ENCODE measurements at regions not wholly inside any gene's neighbourhood (a gene's known extent, or its start where the extent isn't known, plus 50 kb on each side); places are given as distances from the start of the nearest gene placed in this dataset.

GRCh38 chr6:132019586-132019985 lies 68.4 kb upstream of the CCN2 start:
- TF ChIP-seq, protein P1, sequence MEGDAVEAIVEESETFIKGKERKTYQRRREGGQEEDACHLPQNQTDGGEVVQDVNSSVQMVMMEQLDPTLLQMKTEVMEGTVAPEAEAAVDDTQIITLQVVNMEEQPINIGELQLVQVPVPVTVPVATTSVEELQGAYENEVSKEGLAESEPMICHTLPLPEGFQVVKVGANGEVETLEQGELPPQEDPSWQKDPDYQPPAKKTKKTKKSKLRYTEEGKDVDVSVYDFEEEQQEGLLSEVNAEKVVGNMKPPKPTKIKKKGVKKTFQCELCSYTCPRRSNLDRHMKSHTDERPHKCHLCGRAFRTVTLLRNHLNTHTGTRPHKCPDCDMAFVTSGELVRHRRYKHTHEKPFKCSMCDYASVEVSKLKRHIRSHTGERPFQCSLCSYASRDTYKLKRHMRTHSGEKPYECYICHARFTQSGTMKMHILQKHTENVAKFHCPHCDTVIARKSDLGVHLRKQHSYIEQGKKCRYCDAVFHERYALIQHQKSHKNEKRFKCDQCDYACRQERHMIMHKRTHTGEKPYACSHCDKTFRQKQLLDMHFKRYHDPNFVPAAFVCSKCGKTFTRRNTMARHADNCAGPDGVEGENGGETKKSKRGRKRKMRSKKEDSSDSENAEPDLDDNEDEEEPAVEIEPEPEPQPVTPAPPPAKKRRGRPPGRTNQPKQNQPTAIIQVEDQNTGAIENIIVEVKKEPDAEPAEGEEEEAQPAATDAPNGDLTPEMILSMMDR (IDR thresholded peaks at IDR 0.05), result no peak
- no peak for TF ChIP-seq EP300 (IDR thresholded peaks at IDR 0.05)
- no peak for TF ChIP-seq POLR2A (IDR thresholded peaks at IDR 0.05)
